OCI-LY3 (cell line): ENCODE measurements at regions not wholly inside any gene's neighbourhood (a gene's known extent, or its start where the extent isn't known, plus 50 kb on each side); places are given as distances from the start of the nearest gene placed in this dataset.

Source experiments
- H2AFZ ChIP-seq: fragments of 200-600, 300-600 bp; shearing (Covaris generic); 2 replicates; pipeline ENCODE4 v1.6.0; 2014; ENCODE audit warnings: antibody characterized with exemption, low read depth, low read length
- H3K27ac ChIP-seq: fragments of 200-600, 300-600 bp; sonication (generic); 2 replicates; pipeline ENCODE4 v1.5.1; 2014; ENCODE audit warnings: mild to moderate bottlenecking, low read length, moderate library complexity, mixed read lengths
- H3K27me3 ChIP-seq: fragments of 200-600, 300-600 bp; sonication (generic); 2 replicates; pipeline ENCODE4 v1.6.1; 2014; ENCODE audit warnings: low read depth, low read length, mixed read lengths
- H3K36me3 ChIP-seq: fragments of 200-600, 300-600 bp; sonication (generic); replicated peaks from 2 replicates; pipeline ENCODE3; 2014; ENCODE audit warnings: low read depth, low read length, mixed read lengths
- H3K4me1 ChIP-seq: fragments of 300-600, 200-600 bp; sonication (generic); 2 replicates; pipeline ENCODE4 v1.6.1; 2014; ENCODE audit warnings: low read length, mixed read lengths
- H3K4me2 ChIP-seq: fragments of 200-600, 300-600 bp; sonication (generic); 2 replicates; pipeline ENCODE4 v1.6.1; 2014; ENCODE audit warnings: low read length, mixed read lengths
- H3K4me3 ChIP-seq: fragments of 300-600, 200-600 bp; sonication (generic); 2 replicates; pipeline ENCODE4 v1.5.1; 2014; ENCODE audit warnings: antibody characterized with exemption, mild to moderate bottlenecking, low read length, moderate library complexity
- H3K79me2 ChIP-seq: fragments of 300-600, 200-600 bp; shearing (Covaris generic); 2 replicates; pipeline ENCODE4 v1.6.1; 2014; ENCODE audit warnings: mild to moderate bottlenecking, low read length, mixed read lengths
- H3K9ac ChIP-seq: fragments of 300-600, 200-600 bp; shearing (Covaris generic); 2 replicates; pipeline ENCODE4 v1.6.0; 2014; ENCODE audit warnings: mild to moderate bottlenecking, low read length, moderate library complexity
- H3K9me3 ChIP-seq: fragments of 200-600, 300-600 bp; shearing (Covaris generic); 2 replicates; pipeline ENCODE4 v1.6.1; 2014; ENCODE audit warnings: low read length, mixed read lengths; ENCODE audit not compliant: insufficient read depth
- H4K20me1 ChIP-seq: fragments of 200-600, 300-600 bp; sonication (generic); 2 replicates; pipeline ENCODE4 v1.6.1; 2016; ENCODE audit warnings: low read length, mixed read lengths; ENCODE audit not compliant: insufficient read depth
- EZH2phosphoT487 ChIP-seq: fragments of 200-600 bp; shearing (Covaris generic); IDR thresholded peaks from 2 replicates; pipeline ENCODE4 v1.6.1; 2018; ENCODE audit warnings: antibody characterized with exemption, mixed run types, low read depth
- TF ChIP-seq, protein P1 (sequence below): fragments of 200-600, 300-600 bp; sonication (generic); IDR thresholded peaks from 2 replicates; pipeline ENCODE4 v1.5.1; 2014; ENCODE audit warnings: antibody characterized with exemption, low read length, low read depth

DNA sequence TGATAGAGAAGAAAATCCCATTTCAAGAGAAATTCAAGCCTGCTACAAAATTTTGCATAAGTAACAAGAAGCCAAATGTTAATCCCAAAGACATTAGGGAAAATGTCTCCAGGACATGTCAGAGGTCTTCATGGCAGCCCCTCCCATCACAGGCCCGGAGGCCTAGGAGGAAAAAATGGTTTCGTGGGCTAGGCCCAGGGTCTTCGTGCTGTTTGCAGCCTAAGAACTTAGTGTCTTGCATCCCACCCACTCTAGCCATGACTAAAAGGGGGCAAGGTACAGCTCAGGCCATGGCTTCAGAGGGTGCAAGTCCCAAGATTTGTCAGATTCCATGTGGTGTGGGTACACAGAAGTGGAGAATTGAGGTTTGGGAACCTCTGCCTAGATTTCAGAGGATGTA is 57.8 kb upstream of the TAPT1 start:
- TF ChIP-seq, protein P1, sequence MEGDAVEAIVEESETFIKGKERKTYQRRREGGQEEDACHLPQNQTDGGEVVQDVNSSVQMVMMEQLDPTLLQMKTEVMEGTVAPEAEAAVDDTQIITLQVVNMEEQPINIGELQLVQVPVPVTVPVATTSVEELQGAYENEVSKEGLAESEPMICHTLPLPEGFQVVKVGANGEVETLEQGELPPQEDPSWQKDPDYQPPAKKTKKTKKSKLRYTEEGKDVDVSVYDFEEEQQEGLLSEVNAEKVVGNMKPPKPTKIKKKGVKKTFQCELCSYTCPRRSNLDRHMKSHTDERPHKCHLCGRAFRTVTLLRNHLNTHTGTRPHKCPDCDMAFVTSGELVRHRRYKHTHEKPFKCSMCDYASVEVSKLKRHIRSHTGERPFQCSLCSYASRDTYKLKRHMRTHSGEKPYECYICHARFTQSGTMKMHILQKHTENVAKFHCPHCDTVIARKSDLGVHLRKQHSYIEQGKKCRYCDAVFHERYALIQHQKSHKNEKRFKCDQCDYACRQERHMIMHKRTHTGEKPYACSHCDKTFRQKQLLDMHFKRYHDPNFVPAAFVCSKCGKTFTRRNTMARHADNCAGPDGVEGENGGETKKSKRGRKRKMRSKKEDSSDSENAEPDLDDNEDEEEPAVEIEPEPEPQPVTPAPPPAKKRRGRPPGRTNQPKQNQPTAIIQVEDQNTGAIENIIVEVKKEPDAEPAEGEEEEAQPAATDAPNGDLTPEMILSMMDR: no peak
- TF ChIP-seq EZH2phosphoT487: no peak
- Histone ChIP-seq H3K9me3 (peaks cover 3% of the 10 kb centered on the region; the same call in 1 of the 2 replicates), H3K79me2 (no peaks in the 10 kb centered on the region), H3K9ac (no peak overlapping the region), H2AFZ (no peak overlapping the region), H3K4me1 (no peaks in the 10 kb centered on the region), H3K27ac (no peak overlapping the region), H4K20me1 (no peaks in the 10 kb centered on the region), H3K4me2 (no peak overlapping the region), H3K4me3 (no peak overlapping the region), H3K27me3 (no peaks in the 10 kb centered on the region), H3K36me3 (no peaks in the 10 kb centered on the region)

DNA sequence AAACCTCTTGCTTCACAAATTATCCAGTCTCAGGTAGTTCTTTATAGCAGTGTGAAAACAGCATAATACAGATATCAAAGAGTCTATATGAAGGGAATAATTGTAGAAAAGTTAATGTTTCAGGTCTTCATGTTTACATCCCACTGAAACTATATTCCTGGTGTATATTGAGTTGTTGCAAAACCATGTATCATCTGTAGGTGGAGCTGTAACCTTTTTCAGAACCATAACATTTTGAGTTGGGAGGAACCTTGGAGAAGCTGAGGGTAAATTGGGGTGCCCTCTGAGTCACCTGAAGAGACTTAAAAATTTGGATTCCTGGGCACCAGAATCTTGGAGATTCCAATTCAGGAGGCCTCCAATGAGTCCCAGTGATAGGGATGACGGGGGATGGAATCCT is 51.9 kb upstream of the TAPT1 start:
- H3K4me2 ChIP-seq: no peak overlapping the region
- H3K27me3 ChIP-seq: no peaks in the 10 kb centered on the region
- no peak overlapping the region for H2AFZ ChIP-seq
- no peaks in the 10 kb centered on the region for H4K20me1 ChIP-seq
- no peaks in the 10 kb centered on the region for H3K36me3 ChIP-seq
- peaks cover 7% of the 10 kb centered on the region; the same call in 1 of the 2 replicates for H3K9me3 ChIP-seq
- no peak overlapping the region for H3K4me3 ChIP-seq
- TF ChIP-seq, protein P1: peak; percentile 22
- no peak for TF ChIP-seq EZH2phosphoT487
- H3K4me1 ChIP-seq: no peaks in the 10 kb centered on the region
- H3K9ac ChIP-seq: no peak overlapping the region
- H3K27ac ChIP-seq: no peak overlapping the region
- no peaks in the 10 kb centered on the region for H3K79me2 ChIP-seq
